ENCODE measurements at regions not wholly inside any gene's neighbourhood (a gene's known extent, or its start where the extent isn't known, plus 50 kb on each side); places are given as distances from the start of the nearest gene placed in this dataset.
"Not testable (repeated sequence)": the region's sequence is repeated elsewhere in the genome, so short reads cannot be mapped to it uniquely, and the experiment has no call there.

DNA sequence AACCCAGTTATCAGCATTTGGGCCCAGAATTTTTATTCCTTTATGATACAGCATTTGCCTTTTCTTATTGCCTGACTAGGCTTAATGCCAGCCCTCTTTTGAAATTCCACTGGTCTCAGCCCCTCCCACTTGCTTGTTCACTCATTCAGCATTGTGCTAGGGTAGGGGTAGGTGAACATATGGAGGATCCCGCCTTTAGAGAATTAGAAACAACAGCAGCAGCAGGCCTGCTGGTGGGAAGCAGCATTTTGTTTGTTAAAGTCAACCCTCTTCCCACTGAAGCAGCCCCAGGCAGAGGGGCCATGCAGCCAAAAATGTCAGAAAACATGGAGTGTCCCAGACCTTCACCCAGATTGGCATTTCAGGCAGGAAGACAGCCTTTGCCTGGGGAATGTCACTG, 1355.2 kb downstream of the CDH8 start:
- DNase-seq (ENCODE audit: low spot score) = no peak

GRCh38 chr16:60675022-60675421, 1361.2 kb downstream of the CDH8 start:
- no peak for DNase-seq (ENCODE audit: low spot score)

DNA sequence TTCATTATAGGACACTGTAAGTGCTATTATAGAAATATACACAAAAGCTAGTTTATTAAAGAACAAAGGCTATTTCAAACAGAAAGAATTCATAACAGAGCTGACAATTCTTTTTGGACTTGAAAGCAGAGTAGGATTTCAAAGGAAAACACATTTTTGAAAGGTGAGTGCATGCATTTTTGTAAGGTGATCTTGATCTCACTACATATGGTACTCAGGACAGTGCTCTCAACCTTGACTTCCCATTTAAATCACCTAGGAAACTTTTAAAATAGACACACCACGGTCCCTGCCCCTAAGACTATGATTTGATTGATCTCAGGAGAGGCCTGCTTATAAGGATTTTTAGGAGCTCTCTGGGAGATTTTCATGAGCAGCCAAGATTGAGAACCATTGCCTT, 1362.0 kb downstream of the CDH8 start:
- DNase-seq (ENCODE audit: low spot score) = no peak

- DNase-seq (ENCODE audit: low spot score) = no peak
Observed at GRCh38 chr16:60655514-60656153, 1380.6 kb downstream of the CDH8 start.

DNA sequence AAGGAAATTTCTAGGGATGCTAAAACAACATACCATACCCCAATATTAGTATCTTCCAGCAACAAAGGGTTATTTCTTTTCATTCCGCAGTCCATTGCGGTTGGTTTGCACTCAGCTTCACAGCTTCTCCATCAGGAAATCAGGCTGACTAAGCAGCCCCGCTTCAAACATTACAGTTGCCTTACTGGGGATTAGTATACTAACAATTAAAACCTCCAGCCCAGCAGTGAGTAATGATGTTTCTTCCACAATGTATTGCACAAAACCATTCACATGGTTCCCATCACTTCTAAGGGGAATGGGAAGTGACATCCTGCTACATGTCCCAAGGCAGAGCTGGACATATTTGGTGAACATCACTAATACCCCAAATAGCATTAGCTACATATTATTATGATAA, 1384.9 kb downstream of the CDH8 start:
- no peak for DNase-seq (ENCODE audit: low spot score)

DNA sequence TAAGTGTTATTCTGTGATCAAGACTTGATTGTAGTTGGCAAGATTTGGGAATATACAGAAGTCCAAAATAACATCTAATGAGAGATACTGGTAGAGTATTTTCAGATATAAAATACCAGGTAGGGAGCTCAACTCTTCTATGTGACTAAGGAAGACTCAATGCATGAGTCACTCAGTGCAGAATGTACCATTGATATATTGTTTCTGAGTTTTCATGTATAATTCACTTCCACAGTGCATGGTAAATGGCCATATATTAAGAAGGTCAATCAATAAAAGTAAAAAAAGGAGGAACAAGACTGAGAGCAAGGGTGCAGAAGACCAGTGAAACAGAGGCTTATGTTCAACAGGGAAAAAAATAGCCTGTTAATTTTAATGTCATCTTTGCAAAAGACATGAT, 1387.9 kb downstream of the CDH8 start:
- DNase-seq (ENCODE audit: low spot score) = no peak

DNA sequence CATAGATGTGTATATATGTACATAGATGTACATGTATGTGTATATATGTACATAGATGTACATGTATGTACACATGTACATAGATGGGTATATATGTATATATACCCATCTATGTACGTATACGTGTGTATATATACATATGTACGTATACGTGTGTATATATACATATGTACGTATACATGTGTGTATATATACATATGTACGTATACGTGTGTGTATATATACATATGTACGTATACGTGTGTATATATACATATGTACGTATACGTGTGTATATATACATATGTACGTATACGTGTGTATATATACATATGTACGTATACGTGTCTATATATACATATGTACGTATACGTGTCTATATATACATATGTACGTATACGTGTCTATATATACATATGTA, 1388.8 kb downstream of the CDH8 start:
- not testable (repeated sequence) for DNase-seq (ENCODE audit: low spot score)

DNA sequence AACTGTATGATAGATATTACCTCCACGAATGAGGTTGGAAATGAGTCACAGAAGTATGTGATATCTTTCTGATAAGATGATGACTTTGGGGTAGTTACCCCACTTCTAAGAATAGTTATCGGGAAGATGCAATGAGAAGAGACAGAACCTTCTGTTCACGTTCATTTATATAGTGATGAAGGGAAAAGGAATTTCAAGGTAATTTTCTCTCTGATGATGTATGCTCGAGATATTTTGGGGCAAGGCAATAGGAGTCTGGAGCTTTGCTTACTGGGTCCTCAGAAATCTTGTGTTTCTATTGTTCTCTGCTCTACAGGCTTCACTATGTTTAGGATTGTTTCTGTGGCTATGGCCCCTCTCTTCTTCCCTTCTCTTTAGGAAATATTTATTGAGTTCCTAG, 1389.6 kb downstream of the CDH8 start:
- DNase-seq (ENCODE audit: low spot score) = no peak

DNA sequence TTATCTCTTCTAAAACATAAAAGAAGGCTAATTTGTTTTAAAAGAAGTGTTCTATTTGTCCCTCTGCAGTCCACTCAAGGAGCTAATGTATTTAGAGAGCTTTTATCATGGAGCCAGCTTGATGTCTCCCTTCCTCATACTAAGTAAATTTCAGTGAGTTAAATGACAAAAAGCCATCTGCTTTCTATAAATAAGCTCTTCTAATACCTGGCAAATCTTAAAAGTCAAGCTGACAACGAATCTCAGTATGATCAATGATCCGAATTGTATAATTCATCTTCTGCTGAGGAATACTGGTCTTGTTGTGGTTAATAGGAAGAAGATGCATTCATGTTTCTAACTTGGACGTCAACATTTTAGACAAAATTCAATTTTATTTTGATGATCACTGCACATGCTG, 1390.7 kb downstream of the CDH8 start:
- no peak for DNase-seq (ENCODE audit: low spot score)

DNA sequence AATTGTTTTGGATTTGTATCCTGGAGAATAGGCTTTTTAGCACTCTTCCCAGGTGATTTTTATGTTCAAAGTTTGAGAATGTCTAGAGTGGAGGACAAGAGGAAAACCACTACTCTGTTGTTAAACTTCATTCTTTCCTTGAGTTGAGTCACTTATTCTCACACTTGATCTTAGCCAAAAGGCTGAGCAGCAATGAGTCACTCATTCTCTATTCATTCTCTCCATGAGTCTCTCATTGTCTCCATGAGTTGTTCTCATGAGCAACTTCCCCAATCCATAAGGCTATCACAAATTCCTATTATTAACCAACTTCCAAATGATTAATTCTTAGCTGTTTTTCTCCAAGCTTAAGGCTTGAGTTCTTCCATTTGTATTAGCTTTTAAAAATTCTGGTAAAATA, 1393.3 kb downstream of the CDH8 start:
- no peak for DNase-seq (ENCODE audit: low spot score)

- no peak for DNase-seq (ENCODE audit: low spot score)
Observed at GRCh38 chr16:60641067-60641665, 1395.1 kb downstream of the CDH8 start.

DNA sequence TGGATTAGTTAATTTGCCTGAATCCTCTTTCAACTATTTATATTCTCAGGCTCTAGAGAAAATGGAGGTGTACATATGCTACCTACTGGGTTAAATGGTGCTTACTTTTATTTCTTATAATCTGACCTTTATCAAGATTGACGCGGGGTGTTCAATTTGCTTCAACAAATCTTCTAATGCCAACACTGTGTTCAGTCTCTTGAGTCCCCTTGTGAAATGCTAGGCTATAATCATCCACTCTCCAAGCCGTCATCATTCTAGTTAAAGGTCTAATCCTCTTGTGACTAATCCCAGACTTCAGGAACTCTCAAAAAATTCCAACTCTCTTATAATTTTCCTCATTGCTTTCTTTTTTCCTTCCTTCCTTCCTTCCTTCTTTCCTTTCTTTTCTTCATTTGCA, 1396.2 kb downstream of the CDH8 start:
- DNase-seq (ENCODE audit: low spot score) = no peak

DNA sequence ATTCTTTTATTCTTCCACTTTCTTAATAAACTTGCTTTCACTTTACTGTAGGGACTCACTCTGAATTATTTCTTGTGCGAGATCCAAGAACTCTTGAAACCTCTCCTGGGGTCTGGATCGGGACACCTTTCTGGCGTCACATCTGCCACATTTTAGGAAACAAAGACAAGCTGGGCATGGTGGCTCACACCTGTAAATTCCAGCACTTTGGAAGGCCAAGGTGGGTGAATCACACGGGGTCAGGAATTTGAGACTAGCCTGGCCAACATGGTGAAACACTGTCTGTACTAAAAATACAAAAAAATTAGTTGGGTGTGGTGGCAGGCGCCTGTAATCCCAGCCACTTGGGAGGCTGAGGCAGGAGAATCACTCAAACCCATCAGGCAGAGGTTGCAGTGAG, 1399.6 kb downstream of the CDH8 start:
- DNase-seq (ENCODE audit: low spot score) = not testable (repeated sequence)

GRCh38 chr16:60636117-60636516, 1400.1 kb downstream of the CDH8 start:
- no peak for DNase-seq (ENCODE audit: low spot score)

DNA sequence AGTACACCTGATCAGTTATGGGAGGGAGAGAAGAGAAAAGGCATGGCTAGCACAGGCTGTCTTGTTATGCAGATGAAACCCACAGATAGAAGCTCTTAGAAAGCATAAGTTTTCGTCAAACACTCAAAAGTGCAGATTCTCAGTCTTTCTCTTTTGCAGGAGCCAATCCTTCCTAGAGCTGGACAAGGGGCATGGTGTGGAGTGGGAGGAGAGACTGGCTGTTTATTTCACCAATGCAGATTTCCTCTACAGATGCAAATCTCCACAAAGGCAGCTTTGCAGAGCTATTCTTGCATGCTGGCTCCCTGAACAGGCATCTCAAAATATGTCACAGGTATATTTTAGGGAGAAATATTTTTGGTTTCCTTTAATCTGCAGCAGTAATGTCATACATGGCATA, 1400.7 kb downstream of the CDH8 start:
- DNase-seq (ENCODE audit: low spot score) = no peak

- no peak for DNase-seq (ENCODE audit: low spot score)
Observed at GRCh38 chr16:60611844-60612243, 1424.4 kb downstream of the CDH8 start.

DNA sequence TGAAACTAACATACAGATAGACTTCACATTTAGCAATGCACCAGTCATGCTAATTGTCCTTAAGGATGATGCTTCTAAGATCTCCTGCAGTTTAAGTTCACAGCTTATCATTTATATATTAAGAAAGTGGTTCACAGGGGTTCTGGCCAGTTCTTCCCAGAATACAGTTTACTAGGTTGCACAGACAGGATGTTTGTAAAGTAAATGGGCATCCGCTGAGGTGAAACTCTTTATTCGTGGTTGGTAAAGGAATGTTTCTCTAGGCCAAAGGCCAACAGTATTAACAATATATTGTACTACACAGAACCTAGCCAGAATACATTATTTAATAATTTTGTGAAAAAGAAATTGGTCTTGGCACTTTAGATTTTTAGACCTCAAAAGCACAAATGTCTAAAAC, 1427.3 kb downstream of the CDH8 start:
- DNase-seq (ENCODE audit: low spot score) = no peak

GRCh38 chr16:60605652-60606051, 1430.6 kb downstream of the CDH8 start:
- not testable (repeated sequence) for DNase-seq (ENCODE audit: low spot score)

DNA sequence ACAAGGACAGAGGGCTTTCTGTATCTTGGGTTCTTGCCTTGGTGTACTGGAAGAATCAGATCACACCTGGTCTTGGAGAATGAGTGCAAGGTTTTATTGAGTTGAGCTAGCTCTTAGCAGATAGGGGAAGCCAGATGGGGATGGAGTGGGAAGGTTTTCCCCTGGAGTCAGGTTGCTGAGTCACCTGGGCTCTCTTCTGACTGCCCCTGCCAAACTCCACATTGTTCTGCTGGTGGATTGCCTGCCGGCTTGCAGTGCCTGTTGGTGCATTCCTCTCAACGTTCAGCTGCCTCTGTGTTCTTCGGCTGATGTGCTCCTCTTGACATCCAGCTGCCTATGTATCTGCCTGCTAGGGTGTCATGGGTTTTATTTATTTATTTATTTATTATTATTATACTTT, 1431.1 kb downstream of the CDH8 start:
- DNase-seq (ENCODE audit: low spot score) = no peak

- DNase-seq (ENCODE audit: low spot score) = no peak
Observed at GRCh38 chr16:60586493-60586892, 1449.7 kb downstream of the CDH8 start.

- DNase-seq (ENCODE audit: low spot score) = no peak
Observed at GRCh38 chr16:60582528-60582927, 1453.7 kb downstream of the CDH8 start.

GRCh38 chr16:60566901-60567300, 1469.3 kb downstream of the CDH8 start:
- DNase-seq (ENCODE audit: low spot score) = no peak

GRCh38 chr16:60564588-60564987, 1471.7 kb downstream of the CDH8 start:
- DNase-seq (ENCODE audit: low spot score) = no peak

GRCh38 chr16:60563166-60563565, 1473.1 kb downstream of the CDH8 start:
- no peak for DNase-seq (ENCODE audit: low spot score)

All from mucosa of gallbladder (tissue), 1 donor.